ENCODE measurements at regions not wholly inside any gene's neighbourhood (a gene's known extent, or its start where the extent isn't known, plus 50 kb on each side); places are given as distances from the start of the nearest gene placed in this dataset.

GRCh38 chr1:218867066-218867465, 306.6 kb upstream of the LYPLAL1 start:
- Mint-ChIP-seq H3K4me1 (ENCODE audit: low read depth) (no peaks in the 10 kb centered on the region), H3K27me3 (ENCODE audit: low read depth) (no peaks in the 10 kb centered on the region), H3K9me3 (no peaks in the 10 kb centered on the region), H3K4me3 (ENCODE audit: low read depth) (no peak overlapping the region), H3K27ac (no peak overlapping the region), H3K36me3 (ENCODE audit: low read depth) (no peaks in the 10 kb centered on the region)
- DNase-seq (ENCODE audit: low spot score): no peak
- intact Hi-C loops (cut with micrococcal nuclease): no loop called here

GRCh38 chr1:218867941-218868626, 305.6 kb upstream of the LYPLAL1 start:
- Mint-ChIP-seq H3K27ac (no peak overlapping the region), H3K4me1 (ENCODE audit: low read depth) (no peaks in the 10 kb centered on the region), H3K9me3 (no peaks in the 10 kb centered on the region), H3K27me3 (ENCODE audit: low read depth) (no peaks in the 10 kb centered on the region), H3K4me3 (ENCODE audit: low read depth) (no peak overlapping the region), H3K36me3 (ENCODE audit: low read depth) (no peaks in the 10 kb centered on the region)
- intact Hi-C loops (cut with micrococcal nuclease): no loop called here
- DNase-seq (ENCODE audit: low spot score): no peak

- H3K27ac Mint-ChIP-seq: no peak overlapping the region
- H3K36me3 Mint-ChIP-seq (ENCODE audit: low read depth): no peaks in the 10 kb centered on the region
- no peaks in the 10 kb centered on the region for H3K9me3 Mint-ChIP-seq
- no peak for DNase-seq (ENCODE audit: low spot score)
- H3K27me3 Mint-ChIP-seq (ENCODE audit: low read depth): no peaks in the 10 kb centered on the region
- H3K4me1 Mint-ChIP-seq (ENCODE audit: low read depth): peaks cover 1% of the 10 kb centered on the region
- intact Hi-C loops (cut with micrococcal nuclease): no loop called here
- no peak overlapping the region for H3K4me3 Mint-ChIP-seq (ENCODE audit: low read depth)
Measured at GRCh38 chr1:218869276-218869675, 304.4 kb upstream of the LYPLAL1 start.

- Mint-ChIP-seq H3K27me3 (ENCODE audit: low read depth) (no peaks in the 10 kb centered on the region), H3K36me3 (ENCODE audit: low read depth) (no peaks in the 10 kb centered on the region), H3K4me1 (ENCODE audit: low read depth) (peaks cover 2% of the 10 kb centered on the region), H3K4me3 (ENCODE audit: low read depth) (no peak overlapping the region), H3K9me3 (no peaks in the 10 kb centered on the region), H3K27ac (no peak overlapping the region)
- no peak for DNase-seq (ENCODE audit: low spot score)
- intact Hi-C loops (cut with micrococcal nuclease): no loop called here
Measured at GRCh38 chr1:218872026-218872425, 301.7 kb upstream of the LYPLAL1 start.

GRCh38 chr1:218872928-218873327, 300.8 kb upstream of the LYPLAL1 start:
- H3K4me1 Mint-ChIP-seq (ENCODE audit: low read depth): peaks cover 2% of the 10 kb centered on the region
- H3K9me3 Mint-ChIP-seq: no peaks in the 10 kb centered on the region
- H3K36me3 Mint-ChIP-seq (ENCODE audit: low read depth): no peaks in the 10 kb centered on the region
- H3K27ac Mint-ChIP-seq: no peak overlapping the region
- H3K27me3 Mint-ChIP-seq (ENCODE audit: low read depth): no peaks in the 10 kb centered on the region
- intact Hi-C loops (cut with micrococcal nuclease): no loop called here
- H3K4me3 Mint-ChIP-seq (ENCODE audit: low read depth): no peak overlapping the region
- DNase-seq (ENCODE audit: low spot score): no peak

DNA sequence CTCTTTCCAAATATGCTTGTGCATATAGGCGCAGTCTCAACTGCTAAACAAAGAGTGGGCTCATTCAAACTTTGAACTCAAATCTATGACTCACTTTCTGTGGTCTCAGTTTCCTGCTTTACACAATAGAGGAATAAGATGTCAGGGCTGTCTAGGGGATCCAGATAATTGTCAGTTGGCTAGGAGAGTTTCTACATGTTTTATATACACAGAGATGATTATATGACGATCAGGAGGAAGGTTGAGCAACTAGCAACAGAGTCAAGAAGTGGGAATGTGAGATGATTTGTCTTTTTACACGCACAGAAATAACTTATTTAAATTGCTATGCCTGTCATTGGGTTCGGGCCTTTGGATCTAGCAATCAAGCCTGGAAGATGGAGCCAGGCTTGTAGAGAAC, 299.4 kb upstream of the LYPLAL1 start:
- Mint-ChIP-seq H3K27me3 (ENCODE audit: low read depth) (no peaks in the 10 kb centered on the region), H3K4me1 (ENCODE audit: low read depth) (peaks cover 2% of the 10 kb centered on the region), H3K9me3 (no peaks in the 10 kb centered on the region), H3K36me3 (ENCODE audit: low read depth) (no peaks in the 10 kb centered on the region), H3K4me3 (ENCODE audit: low read depth) (no peak overlapping the region), H3K27ac (no peak overlapping the region)
- intact Hi-C loops (cut with micrococcal nuclease): no loop called here
- DNase-seq (ENCODE audit: low spot score): no peak

DNA sequence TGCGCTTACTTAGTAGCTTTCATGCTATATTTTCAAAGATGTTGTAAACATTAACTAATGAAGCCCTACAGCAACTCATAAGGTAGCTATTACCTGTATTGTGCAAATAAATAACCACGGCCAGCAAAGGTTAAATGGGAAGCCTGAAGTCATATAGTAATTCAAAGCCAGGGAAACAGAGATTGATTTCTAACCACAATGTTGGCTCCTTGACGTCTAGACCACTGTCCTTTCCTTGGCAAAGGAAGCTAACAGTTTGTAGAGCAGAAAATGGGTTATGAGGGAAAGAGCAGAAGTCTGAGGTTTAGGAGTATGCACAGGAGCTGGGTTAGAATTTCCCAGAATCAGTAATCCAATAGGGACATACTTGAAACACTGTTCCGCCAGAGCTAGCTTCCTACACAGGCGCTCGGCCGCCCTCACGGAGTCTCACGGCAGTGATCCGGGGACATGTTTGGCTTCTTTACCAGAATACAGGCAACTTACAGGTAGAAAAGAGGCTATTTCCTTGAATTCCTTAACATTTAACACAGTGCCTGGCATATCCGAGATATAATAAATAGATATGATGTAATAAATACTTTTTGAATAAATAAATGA, 298.8 kb upstream of the LYPLAL1 start:
- intact Hi-C loops (cut with micrococcal nuclease): no loop called here
- H3K36me3 Mint-ChIP-seq (ENCODE audit: low read depth): no peaks in the 10 kb centered on the region
- DNase-seq (ENCODE audit: low spot score): no peak

GRCh38 chr1:218878369-218878768, 295.3 kb upstream of the LYPLAL1 start:
- intact Hi-C loops (cut with micrococcal nuclease): no loop called here
- Mint-ChIP-seq H3K4me3 (ENCODE audit: low read depth) (no peak overlapping the region), H3K4me1 (ENCODE audit: low read depth) (peaks cover 2% of the 10 kb centered on the region), H3K27ac (no peak overlapping the region), H3K9me3 (no peaks in the 10 kb centered on the region), H3K27me3 (ENCODE audit: low read depth) (no peaks in the 10 kb centered on the region), H3K36me3 (ENCODE audit: low read depth) (no peaks in the 10 kb centered on the region)
- no peak for DNase-seq (ENCODE audit: low spot score)

More for the DNA sequence above, 298.8 kb upstream of the LYPLAL1 start:
- Mint-ChIP-seq H3K4me3 (ENCODE audit: low read depth) (no peak overlapping the region), H3K4me1 (ENCODE audit: low read depth) (peaks cover 2% of the 10 kb centered on the region), H3K9me3 (no peaks in the 10 kb centered on the region), H3K27ac (no peak overlapping the region), H3K27me3 (ENCODE audit: low read depth) (no peaks in the 10 kb centered on the region)

- no peak for DNase-seq (ENCODE audit: low spot score)
- intact Hi-C loops (cut with micrococcal nuclease): no loop called here
- H3K27ac Mint-ChIP-seq: no peak overlapping the region
- H3K36me3 Mint-ChIP-seq (ENCODE audit: low read depth): no peaks in the 10 kb centered on the region
- no peaks in the 10 kb centered on the region for H3K27me3 Mint-ChIP-seq (ENCODE audit: low read depth)
- H3K4me3 Mint-ChIP-seq (ENCODE audit: low read depth): no peak overlapping the region
- H3K9me3 Mint-ChIP-seq: no peaks in the 10 kb centered on the region
- H3K4me1 Mint-ChIP-seq (ENCODE audit: low read depth): no peaks in the 10 kb centered on the region
Measured at GRCh38 chr1:218880484-218881060, 293.1 kb upstream of the LYPLAL1 start.

DNA sequence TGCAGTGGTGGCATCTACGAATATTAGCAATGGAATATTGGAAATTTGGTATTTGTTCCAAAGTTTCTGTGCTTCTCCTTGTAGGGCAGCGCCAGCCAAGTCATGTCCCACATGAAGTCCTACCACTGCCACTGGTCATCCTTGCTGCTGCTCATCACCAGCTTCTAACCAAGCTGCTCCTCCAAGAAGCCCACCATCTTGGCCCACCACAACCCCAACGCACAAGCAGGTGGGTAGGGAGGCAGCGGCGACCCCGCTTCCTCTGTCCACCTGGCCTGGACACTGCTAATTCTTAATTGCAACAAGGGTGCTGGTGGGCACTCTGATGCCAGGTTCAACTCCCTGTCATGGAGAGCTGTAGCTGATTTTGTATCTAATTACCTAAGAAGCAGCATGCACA, 291.2 kb upstream of the LYPLAL1 start:
- no peak overlapping the region for H3K4me3 Mint-ChIP-seq (ENCODE audit: low read depth)
- no peak overlapping the region for H3K27ac Mint-ChIP-seq
- H3K9me3 Mint-ChIP-seq: no peaks in the 10 kb centered on the region

GRCh38 chr1:218886101-218886871, 287.4 kb upstream of the LYPLAL1 start:
- no peak overlapping the region for H3K4me3 Mint-ChIP-seq (ENCODE audit: low read depth)
- no peaks in the 10 kb centered on the region for H3K9me3 Mint-ChIP-seq
- no peaks in the 10 kb centered on the region for H3K27me3 Mint-ChIP-seq (ENCODE audit: low read depth)
- no peak overlapping the region for H3K27ac Mint-ChIP-seq
- H3K4me1 Mint-ChIP-seq (ENCODE audit: low read depth): no peaks in the 10 kb centered on the region
- intact Hi-C loops (cut with micrococcal nuclease): no loop called here
- H3K36me3 Mint-ChIP-seq (ENCODE audit: low read depth): no peaks in the 10 kb centered on the region
- DNase-seq (ENCODE audit: low spot score): no peak

More for the DNA sequence above, 291.2 kb upstream of the LYPLAL1 start:
- no peak for DNase-seq (ENCODE audit: low spot score)
- Mint-ChIP-seq H3K4me1 (ENCODE audit: low read depth) (no peaks in the 10 kb centered on the region), H3K36me3 (ENCODE audit: low read depth) (no peaks in the 10 kb centered on the region), H3K27me3 (ENCODE audit: low read depth) (no peaks in the 10 kb centered on the region)
- intact Hi-C loops (cut with micrococcal nuclease): no loop called here

- Mint-ChIP-seq H3K27ac (no peak overlapping the region), H3K4me3 (ENCODE audit: low read depth) (no peak overlapping the region), H3K36me3 (ENCODE audit: low read depth) (no peaks in the 10 kb centered on the region), H3K9me3 (no peaks in the 10 kb centered on the region), H3K27me3 (ENCODE audit: low read depth) (no peaks in the 10 kb centered on the region), H3K4me1 (ENCODE audit: low read depth) (no peaks in the 10 kb centered on the region)
- DNase-seq (ENCODE audit: low spot score): no peak
- intact Hi-C loops (cut with micrococcal nuclease): no loop called here
Measured at GRCh38 chr1:218887141-218887925, 286.3 kb upstream of the LYPLAL1 start.
